ENCODE measurements at regions not wholly inside any gene's neighbourhood (a gene's known extent, or its start where the extent isn't known, plus 50 kb on each side); places are given as distances from the start of the nearest gene placed in this dataset.

GRCh38 chr2:120956486-120957156, 221.0 kb downstream of the GLI2 start:
- no peak for DNase-seq

GRCh38 chr2:120957905-120958304, 222.2 kb downstream of the GLI2 start:
- DNase-seq: no peak

GRCh38 chr2:120958623-120959366, 223.1 kb downstream of the GLI2 start:
- no peak for DNase-seq

GRCh38 chr2:120959426-120959825, 223.8 kb downstream of the GLI2 start:
- no peak for DNase-seq

GRCh38 chr2:120960770-120961366, 225.2 kb downstream of the GLI2 start:
- no peak for DNase-seq

- DNase-seq: no peak
These were observed 225.7 kb downstream of the GLI2 start for GRCh38 chr2:120961396-120961795.

GRCh38 chr2:120963997-120964705, 228.5 kb downstream of the GLI2 start:
- DNase-seq: no peak

GRCh38 chr2:120964819-120965218, 229.2 kb downstream of the GLI2 start:
- no peak for DNase-seq

- no peak for DNase-seq
These were observed 231.0 kb downstream of the GLI2 start for GRCh38 chr2:120966510-120967254.

GRCh38 chr2:120968307-120969015, 232.8 kb downstream of the GLI2 start:
- DNase-seq: no peak

- DNase-seq: no peak
These were observed 234.1 kb downstream of the GLI2 start for GRCh38 chr2:120969613-120970355.

- no peak for DNase-seq
These were observed 236.2 kb downstream of the GLI2 start for GRCh38 chr2:120971866-120972265.

GRCh38 chr2:120972286-120972685, 236.6 kb downstream of the GLI2 start:
- DNase-seq: no peak

GRCh38 chr2:120973196-120973595, 237.5 kb downstream of the GLI2 start:
- DNase-seq: no peak

GRCh38 chr2:120974950-120975349, 239.3 kb downstream of the GLI2 start:
- DNase-seq: no peak

- DNase-seq: no peak
These were observed 241.0 kb downstream of the GLI2 start for GRCh38 chr2:120976501-120977307.

GRCh38 chr2:120977582-120978358, 242.1 kb downstream of the GLI2 start:
- DNase-seq: no peak

- no peak for DNase-seq
These were observed 242.8 kb downstream of the GLI2 start for GRCh38 chr2:120978359-120979050.

GRCh38 chr2:120979398-120979797, 243.7 kb downstream of the GLI2 start:
- DNase-seq: no peak
